Gastroesophageal sphincter (tissue), 3 donors: ENCODE measurements at regions not wholly inside any gene's neighbourhood (a gene's known extent, or its start where the extent isn't known, plus 50 kb on each side); places are given as distances from the start of the nearest gene placed in this dataset.

ENCODE experiments used
- POLR2A ChIP-seq, 2 donors: fragments of 450-650 bp; IDR thresholded peaks; one replicate each; pipeline ENCODE4 v1.6.1; 2017; ENCODE audit warnings: antibody characterized with exemption in 2 of 2, mild to moderate bottlenecking in 2 of 2, moderate library complexity in 1 of 2
- POLR2AphosphoS5 ChIP-seq: sonication (generic); formaldehyde crosslinking; IDR thresholded peaks from one replicate; pipeline ENCODE4 v1.6.1; 2017; ENCODE audit warnings: antibody characterized with exemption
- TF ChIP-seq, protein P1 (sequence below), 4 experiments: fragments of 200-600 bp in 2 of 4; fragments of 450-650 bp in 2 of 4; sonication (generic) in 1 of 4; IDR thresholded peaks; one replicate each; pipeline ENCODE4 v1.5.1; 2017 to 2019; ENCODE audit warnings: antibody characterized with exemption in 4 of 4, mild to moderate bottlenecking in 2 of 4, moderate library complexity in 2 of 4

GRCh38 chr4:12943069-12943468 lies 541.1 kb downstream of the RAB28 start:
- TF ChIP-seq POLR2A (IDR thresholded peaks at IDR 0.05), result no peak
- TF ChIP-seq, protein P1, sequence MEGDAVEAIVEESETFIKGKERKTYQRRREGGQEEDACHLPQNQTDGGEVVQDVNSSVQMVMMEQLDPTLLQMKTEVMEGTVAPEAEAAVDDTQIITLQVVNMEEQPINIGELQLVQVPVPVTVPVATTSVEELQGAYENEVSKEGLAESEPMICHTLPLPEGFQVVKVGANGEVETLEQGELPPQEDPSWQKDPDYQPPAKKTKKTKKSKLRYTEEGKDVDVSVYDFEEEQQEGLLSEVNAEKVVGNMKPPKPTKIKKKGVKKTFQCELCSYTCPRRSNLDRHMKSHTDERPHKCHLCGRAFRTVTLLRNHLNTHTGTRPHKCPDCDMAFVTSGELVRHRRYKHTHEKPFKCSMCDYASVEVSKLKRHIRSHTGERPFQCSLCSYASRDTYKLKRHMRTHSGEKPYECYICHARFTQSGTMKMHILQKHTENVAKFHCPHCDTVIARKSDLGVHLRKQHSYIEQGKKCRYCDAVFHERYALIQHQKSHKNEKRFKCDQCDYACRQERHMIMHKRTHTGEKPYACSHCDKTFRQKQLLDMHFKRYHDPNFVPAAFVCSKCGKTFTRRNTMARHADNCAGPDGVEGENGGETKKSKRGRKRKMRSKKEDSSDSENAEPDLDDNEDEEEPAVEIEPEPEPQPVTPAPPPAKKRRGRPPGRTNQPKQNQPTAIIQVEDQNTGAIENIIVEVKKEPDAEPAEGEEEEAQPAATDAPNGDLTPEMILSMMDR (IDR thresholded peaks at IDR 0.05), result no peak
- TF ChIP-seq POLR2AphosphoS5, result no peak
